GM23338 (cell line): ENCODE measurements at regions not wholly inside any gene's neighbourhood (a gene's known extent, or its start where the extent isn't known, plus 50 kb on each side); places are given as distances from the start of the nearest gene placed in this dataset.

Experiments used
- ATAC-seq: fragments of 200-7000 bp; cut with Tn5 transposase; 3 replicates; pipeline ENCODE4 v1.9.1; 2020
- DNase-seq: peaks from one replicate; pipeline ENCODE4 v3.0.0-alpha.2; 2015; ENCODE audit warnings: low spot score
- H2AFZ ChIP-seq: fragments of 200-600 bp; sonication (generic); 2 replicates; pipeline ENCODE4 v1.8.0; 2016; ENCODE audit warnings: antibody characterized with exemption, mild to moderate bottlenecking, moderate library complexity
- H3F3A ChIP-seq: fragments of 200-600 bp; sonication (generic); replicated peaks from 2 replicates; pipeline ENCODE4 v1.8.0; 2017; ENCODE audit warnings: antibody characterized with exemption, mixed run types, low read depth
- H3K27ac ChIP-seq: fragments of 200-600 bp; sonication (generic); 2 replicates; pipeline ENCODE4 v1.6.1; 2016; ENCODE audit warnings: low read depth
- H3K27me3 ChIP-seq: fragments of 200-600 bp; sonication (generic); 2 replicates; pipeline ENCODE4 v1.8.0; 2016; ENCODE audit warnings: mild to moderate bottlenecking, mixed run types, moderate library complexity; ENCODE audit not compliant: insufficient read depth
- H3K36me3 ChIP-seq: fragments of 200-600 bp; sonication (generic); 2 replicates; pipeline ENCODE4 v1.8.0; 2016; ENCODE audit warnings: mild to moderate bottlenecking; ENCODE audit not compliant: insufficient read depth
- H3K4me1 ChIP-seq: fragments of 200-600 bp; sonication (generic); 2 replicates; pipeline ENCODE4 v1.8.0; 2016; ENCODE audit warnings: mild to moderate bottlenecking, moderate library complexity; ENCODE audit not compliant: insufficient read depth
- H3K4me2 ChIP-seq: fragments of 200-600 bp; sonication (generic); 2 replicates; pipeline ENCODE4 v1.7.1; 2017; ENCODE audit warnings: mixed run types
- H3K4me3 ChIP-seq: fragments of 200-600 bp; sonication (generic); 2 replicates; pipeline ENCODE4 v1.6.1; 2016; ENCODE audit warnings: mixed run types
- H3K79me2 ChIP-seq: fragments of 200-600 bp; sonication (generic); replicated peaks from 2 replicates; pipeline ENCODE4 v1.8.0; 2017; ENCODE audit warnings: mild to moderate bottlenecking; ENCODE audit not compliant: insufficient read depth
- H3K9me2 ChIP-seq: fragments of 200-600 bp; sonication (generic); 2 replicates; pipeline ENCODE4 v1.8.0; 2017; ENCODE audit not compliant: insufficient read depth
- H4K20me1 ChIP-seq: fragments of 200-600 bp; sonication (generic); replicated peaks from 2 replicates; pipeline ENCODE4 v1.8.0; 2017; ENCODE audit warnings: mild to moderate bottlenecking; ENCODE audit not compliant: insufficient read depth
- H3K27ac Mint-ChIP-seq: 2 replicates; pipeline ENCODE4 v1.8.0; 2020; ENCODE audit warnings: inconsistent platforms, mild to moderate bottlenecking, moderate library complexity, mixed read lengths
- H3K27me3 Mint-ChIP-seq: 3 replicates; pipeline ENCODE4 v1.8.0; 2022; ENCODE audit warnings: low read depth, mild to moderate bottlenecking, moderate library complexity, mixed read lengths, inconsistent platforms; ENCODE audit not compliant: insufficient read depth, poor library complexity
- H3K36me3 Mint-ChIP-seq: 3 replicates; pipeline ENCODE4 v1.8.0; 2021; ENCODE audit warnings: low read depth, mild to moderate bottlenecking, inconsistent platforms, moderate library complexity, mixed read lengths
- H3K4me1 Mint-ChIP-seq: 3 replicates; pipeline ENCODE4 v1.8.0; 2020; ENCODE audit warnings: mild to moderate bottlenecking, inconsistent platforms, mixed read lengths
- H3K4me3 Mint-ChIP-seq: 3 replicates; pipeline ENCODE4 v1.8.0; 2021; ENCODE audit warnings: moderate library complexity, mild to moderate bottlenecking, inconsistent platforms, mixed read lengths
- H3K9me3 Mint-ChIP-seq: 3 replicates; pipeline ENCODE4 v1.8.0; 2020; ENCODE audit warnings: moderate library complexity, mild to moderate bottlenecking, inconsistent platforms, mixed read lengths
- CREB1 ChIP-seq: fragments of 250-450 bp; sonication (Bioruptor Pico); IDR thresholded peaks from 2 replicates; pipeline ENCODE4 v1.5.0; 2020; ENCODE audit warnings: low read depth, mild to moderate bottlenecking, moderate library complexity
- CTCF ChIP-seq, 2 experiments: fragments of 200-600 bp in 1 of 2; sonication (generic) in 1 of 2; conservative IDR thresholded peaks; 2 replicates each; pipeline versions ENCODE4 v1.5.1 to v1.6.1; 2016 to 2017; ENCODE audit warnings: antibody characterized with exemption in 2 of 2, low read depth in 2 of 2, mild to moderate bottlenecking in 2 of 2, moderate library complexity in 1 of 2
- ETS1 ChIP-seq: IDR thresholded peaks from 2 replicates; pipeline ENCODE4 v1.6.1; 2016; ENCODE audit warnings: antibody characterized with exemption
- EZH2phosphoT487 ChIP-seq: fragments of 200-600 bp; sonication (generic); IDR thresholded peaks from one replicate; pipeline ENCODE4 v1.8.1; 2018; ENCODE audit warnings: antibody characterized with exemption; ENCODE audit not compliant: unreplicated experiment
- JUNB ChIP-seq: IDR thresholded peaks from one replicate; pipeline ENCODE4 v1.6.1; 2016; ENCODE audit warnings: antibody characterized with exemption; ENCODE audit not compliant: unreplicated experiment
- POLR2AphosphoS5 ChIP-seq: IDR thresholded peaks from 2 replicates; pipeline ENCODE4 v1.6.1; 2016; ENCODE audit warnings: antibody characterized with exemption, low read depth
- REST ChIP-seq: IDR thresholded peaks from one replicate; pipeline ENCODE4 v1.6.1; 2018; ENCODE audit warnings: antibody characterized with exemption; ENCODE audit not compliant: unreplicated experiment
- STAT1 ChIP-seq: IDR thresholded peaks from one replicate; pipeline ENCODE4 v1.6.1; 2016; ENCODE audit warnings: antibody characterized with exemption; ENCODE audit not compliant: unreplicated experiment
- ZNF114 ChIP-seq: fragments of 250-450 bp; sonication (Bioruptor Pico); IDR thresholded peaks from 2 replicates; pipeline ENCODE4 v1.5.0; 2020; ENCODE audit warnings: mild to moderate bottlenecking, moderate library complexity
- ZNF331 ChIP-seq: fragments of 250-450 bp; sonication (Bioruptor Pico); IDR thresholded peaks from 2 replicates; pipeline ENCODE4 v1.5.0; 2020; ENCODE audit warnings: low read depth, mild to moderate bottlenecking, moderate library complexity

- Histone ChIP-seq H3K4me1 (no peaks in the 10 kb centered on the region), H4K20me1 (no peaks in the 10 kb centered on the region), H3K4me3 (no peak overlapping the region), H2AFZ (no peak overlapping the region), H3K4me2 (no peak overlapping the region), H3K27ac (no peak overlapping the region), H3F3A (no peaks in the 10 kb centered on the region), H3K27me3 (no peaks in the 10 kb centered on the region), H3K9me2 (no peaks in the 10 kb centered on the region), H3K79me2 (no peaks in the 10 kb centered on the region), H3K36me3 (no peaks in the 10 kb centered on the region)
- no peaks in the 10 kb centered on the region for H3K4me1 Mint-ChIP-seq
- no peak for TF ChIP-seq POLR2AphosphoS5
- H3K27me3 Mint-ChIP-seq = peaks cover 2% of the 10 kb centered on the region
- no peak overlapping the region for H3K4me3 Mint-ChIP-seq
- H3K27ac Mint-ChIP-seq = no peak overlapping the region
- DNase-seq = no peak
- ATAC-seq = no peak
- H3K36me3 Mint-ChIP-seq = no peaks in the 10 kb centered on the region
- peaks cover 2% of the 10 kb centered on the region; the same call in 1 of the 3 replicates for H3K9me3 Mint-ChIP-seq
Measured at GRCh38 chr3:8255725-8256124, 245.9 kb upstream of the LMCD1 start.

GRCh38 chr3:8256441-8257071 lies 245.1 kb upstream of the LMCD1 start:
- Mint-ChIP-seq H3K9me3 (peaks cover 7% of the 10 kb centered on the region; the same call in 2 of the 3 replicates), H3K4me3 (no peak overlapping the region), H3K27ac (no peak overlapping the region), H3K4me1 (no peaks in the 10 kb centered on the region), H3K36me3 (peaks cover 2% of the 10 kb centered on the region; the same call in 2 of the 3 replicates), H3K27me3 (peaks cover 2% of the 10 kb centered on the region)
- Histone ChIP-seq H3K27ac (no peak overlapping the region), H4K20me1 (no peaks in the 10 kb centered on the region), H3K27me3 (no peaks in the 10 kb centered on the region), H3K4me2 (no peak overlapping the region), H3K79me2 (no peaks in the 10 kb centered on the region), H2AFZ (no peak overlapping the region), H3K36me3 (no peaks in the 10 kb centered on the region), H3K4me3 (no peak overlapping the region), H3F3A (no peaks in the 10 kb centered on the region), H3K9me2 (no peaks in the 10 kb centered on the region), H3K4me1 (no peaks in the 10 kb centered on the region)
- ATAC-seq (no peak), DNase-seq (no peak)
- TF ChIP-seq JUNB = no peak
- no peak for TF ChIP-seq CTCF (conservative IDR thresholded peaks at IDR 0.05; ENCODE audit: low read depth in 2 of 2)

GRCh38 chr3:8261018-8261417 lies 240.6 kb upstream of the LMCD1 start:
- Histone ChIP-seq H3K27ac (no peak overlapping the region), H2AFZ (no peak overlapping the region), H4K20me1 (no peaks in the 10 kb centered on the region), H3K36me3 (no peaks in the 10 kb centered on the region), H3K9me2 (peaks cover 8% of the 10 kb centered on the region; the same call in 1 of the 2 replicates), H3K4me1 (peaks cover 10% of the 10 kb centered on the region; the same call in 1 of the 2 replicates), H3K4me2 (no peak overlapping the region), H3K27me3 (no peaks in the 10 kb centered on the region), H3K4me3 (no peak overlapping the region), H3K79me2 (no peaks in the 10 kb centered on the region), H3F3A (no peaks in the 10 kb centered on the region)
- Mint-ChIP-seq H3K27ac (no peak overlapping the region), H3K4me3 (no peak overlapping the region), H3K27me3 (no peaks in the 10 kb centered on the region), H3K4me1 (peaks cover 12% of the 10 kb centered on the region), H3K36me3 (peaks cover 4% of the 10 kb centered on the region; the same call in 2 of the 3 replicates), H3K9me3 (peaks cover 12% of the 10 kb centered on the region; the same call in 2 of the 3 replicates)
- DNase-seq (no peak), ATAC-seq (no peak)
- TF ChIP-seq EZH2phosphoT487 (no peak), ZNF114 (CRISPR knock-in tag) (no peak), POLR2AphosphoS5 (no peak), ETS1 (no peak), CTCF (conservative IDR thresholded peaks at IDR 0.05; ENCODE audit: low read depth in 2 of 2) (no peak), ZNF331 (CRISPR knock-in tag) (no peak), CREB1 (no peak), STAT1 (no peak), JUNB (no peak), REST (no peak)
